Loucy (cell line): ENCODE measurements at regions not wholly inside any gene's neighbourhood (a gene's known extent, or its start where the extent isn't known, plus 50 kb on each side); places are given as distances from the start of the nearest gene placed in this dataset.

Experiments
- EZH2phosphoT487 ChIP-seq: fragments of 200-600 bp; IDR thresholded peaks from 2 replicates; pipeline ENCODE4 v1.6.1; 2018; ENCODE audit warnings: antibody characterized with exemption, mild to moderate bottlenecking, moderate library complexity, borderline replicate concordance
- TF ChIP-seq, protein P1 (sequence below): fragments of 200-600 bp; sonication (generic); conservative IDR thresholded peaks from 2 replicates; pipeline ENCODE4 v1.5.1; 2014; ENCODE audit warnings: mild to moderate bottlenecking, antibody characterized with exemption, low read length

DNA sequence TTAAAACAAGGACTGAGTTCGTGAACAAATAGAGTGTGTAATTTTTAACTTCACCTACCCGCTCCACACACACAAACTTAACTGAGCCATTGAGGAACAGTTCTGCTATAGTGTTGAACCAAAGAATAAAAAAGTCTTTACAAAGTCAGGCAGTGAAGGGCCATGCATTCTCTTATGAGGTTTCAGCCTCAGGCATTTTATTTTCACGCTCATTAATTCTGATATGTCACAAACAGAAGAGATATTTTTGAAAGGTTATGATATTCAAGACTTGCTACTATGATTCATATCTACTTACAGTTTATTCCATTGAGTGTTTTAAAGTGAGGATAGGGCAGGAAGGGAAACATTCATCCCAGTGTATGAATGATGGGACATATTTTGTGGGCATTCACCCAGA lies 282.2 kb downstream of the SLITRK5 start:
- TF ChIP-seq, protein P1, sequence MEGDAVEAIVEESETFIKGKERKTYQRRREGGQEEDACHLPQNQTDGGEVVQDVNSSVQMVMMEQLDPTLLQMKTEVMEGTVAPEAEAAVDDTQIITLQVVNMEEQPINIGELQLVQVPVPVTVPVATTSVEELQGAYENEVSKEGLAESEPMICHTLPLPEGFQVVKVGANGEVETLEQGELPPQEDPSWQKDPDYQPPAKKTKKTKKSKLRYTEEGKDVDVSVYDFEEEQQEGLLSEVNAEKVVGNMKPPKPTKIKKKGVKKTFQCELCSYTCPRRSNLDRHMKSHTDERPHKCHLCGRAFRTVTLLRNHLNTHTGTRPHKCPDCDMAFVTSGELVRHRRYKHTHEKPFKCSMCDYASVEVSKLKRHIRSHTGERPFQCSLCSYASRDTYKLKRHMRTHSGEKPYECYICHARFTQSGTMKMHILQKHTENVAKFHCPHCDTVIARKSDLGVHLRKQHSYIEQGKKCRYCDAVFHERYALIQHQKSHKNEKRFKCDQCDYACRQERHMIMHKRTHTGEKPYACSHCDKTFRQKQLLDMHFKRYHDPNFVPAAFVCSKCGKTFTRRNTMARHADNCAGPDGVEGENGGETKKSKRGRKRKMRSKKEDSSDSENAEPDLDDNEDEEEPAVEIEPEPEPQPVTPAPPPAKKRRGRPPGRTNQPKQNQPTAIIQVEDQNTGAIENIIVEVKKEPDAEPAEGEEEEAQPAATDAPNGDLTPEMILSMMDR = no peak
- TF ChIP-seq EZH2phosphoT487 = no peak
